ENCODE measurements at regions not wholly inside any gene's neighbourhood (a gene's known extent, or its start where the extent isn't known, plus 50 kb on each side); places are given as distances from the start of the nearest gene placed in this dataset.

DNA sequence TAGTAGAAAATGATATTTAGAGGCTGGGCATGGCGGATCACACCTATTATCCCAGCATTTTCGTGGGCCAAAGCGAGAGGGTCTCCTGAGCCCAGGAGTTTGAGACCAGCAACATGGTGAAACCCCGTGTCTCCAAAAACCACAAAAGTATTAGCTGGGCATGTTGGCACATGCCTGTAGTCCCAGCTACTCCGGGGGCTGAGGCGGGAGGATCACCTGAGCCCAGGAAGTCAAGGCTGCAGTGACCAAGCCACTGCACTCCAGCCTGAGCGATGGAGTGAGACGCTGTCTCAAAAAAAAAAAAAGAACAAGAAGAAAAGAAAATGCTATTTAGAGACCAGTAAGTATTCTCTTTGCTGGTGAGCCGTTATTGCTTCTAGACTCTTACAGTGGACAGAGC is 79.2 kb upstream of the MDM1 start:
- H3K4me3 Mint-ChIP-seq = no peak overlapping the region
- peaks cover 6% of the 10 kb centered on the region for H3K4me1 Mint-ChIP-seq
- no peak for DNase-seq
- H3K27me3 Mint-ChIP-seq = peaks cover 4% of the 10 kb centered on the region
- no peak overlapping the region for H3K27ac Mint-ChIP-seq
- CTCF ChIA-PET = no interaction called here
- no peaks in the 10 kb centered on the region for H3K9me3 Mint-ChIP-seq
- peaks cover 1% of the 10 kb centered on the region for H3K36me3 Mint-ChIP-seq

DNA sequence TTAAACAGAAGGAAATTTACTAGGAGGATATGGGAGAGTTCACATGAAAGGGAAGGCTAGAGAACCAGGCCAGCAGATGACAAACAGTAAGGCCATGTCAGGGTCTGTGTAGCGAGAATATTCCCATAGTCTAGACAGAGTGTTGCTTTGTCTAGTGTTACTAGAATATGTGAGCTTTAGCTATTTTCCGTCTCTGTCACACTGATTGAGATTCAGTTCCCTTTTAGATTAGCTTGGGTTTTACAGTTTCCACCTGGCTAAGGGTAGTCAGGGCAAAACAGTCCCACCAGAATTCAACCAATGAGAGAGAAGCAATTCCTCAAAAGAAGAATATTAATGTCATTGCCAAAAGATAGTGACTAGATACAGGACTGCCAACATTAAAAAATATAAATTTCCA is 82.8 kb upstream of the MDM1 start:
- Mint-ChIP-seq H3K4me1 (peaks cover 2% of the 10 kb centered on the region), H3K27ac (no peak overlapping the region), H3K4me3 (no peak overlapping the region), H3K36me3 (peaks cover 1% of the 10 kb centered on the region), H3K9me3 (no peaks in the 10 kb centered on the region), H3K27me3 (peaks cover 4% of the 10 kb centered on the region)
- DNase-seq = no peak
- CTCF ChIA-PET = interaction anchor here (0.9 kb wide), 1 partner anchor 11 kb away, joined by 3 read pairs; no protein-coding TSS in a partner anchor

DNA sequence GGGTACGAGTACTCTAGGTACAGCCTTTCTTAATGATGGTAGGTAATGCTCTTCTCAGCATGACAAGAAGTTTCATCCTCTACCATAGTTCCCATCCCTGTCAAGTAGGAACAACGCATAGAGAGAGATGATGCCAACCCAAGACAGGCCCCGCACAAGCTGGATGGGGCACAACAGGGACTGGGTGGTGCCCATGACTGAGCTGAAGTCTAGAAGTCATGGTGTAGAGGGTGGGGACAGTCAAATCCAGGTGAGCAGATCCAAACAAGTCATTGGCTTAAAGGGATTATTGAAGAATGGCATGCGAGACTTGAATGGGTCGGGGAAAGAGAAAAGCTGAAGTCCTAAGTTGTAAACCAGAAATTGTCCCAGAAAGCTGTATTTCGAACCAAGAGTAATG is 84.2 kb upstream of the MDM1 start:
- H3K4me3 Mint-ChIP-seq = no peak overlapping the region
- CTCF ChIA-PET = no interaction called here
- no peaks in the 10 kb centered on the region for H3K9me3 Mint-ChIP-seq
- no peaks in the 10 kb centered on the region for H3K27me3 Mint-ChIP-seq
- no peak for DNase-seq
- H3K27ac Mint-ChIP-seq = no peak overlapping the region
- H3K36me3 Mint-ChIP-seq = no peaks in the 10 kb centered on the region
- peaks cover 2% of the 10 kb centered on the region for H3K4me1 Mint-ChIP-seq

DNA sequence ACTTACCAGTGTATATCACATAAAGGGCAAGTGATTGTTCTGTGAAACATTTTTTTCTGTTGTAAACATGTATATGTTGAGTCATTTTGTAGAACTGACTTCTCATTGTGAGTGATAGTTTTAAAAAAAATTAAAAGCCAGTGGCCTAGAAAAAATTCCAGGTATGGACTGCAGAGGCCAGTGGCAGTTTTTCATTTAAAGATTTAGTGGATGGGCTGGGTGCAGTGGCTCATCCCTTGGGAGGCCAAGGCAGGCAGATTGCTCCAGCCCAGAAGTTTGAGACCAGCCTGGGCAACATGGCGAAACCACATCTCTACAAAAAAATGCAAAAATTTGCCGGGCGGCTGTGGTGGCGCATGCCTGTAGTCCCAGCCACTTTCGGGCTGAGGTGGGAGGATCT is 84.7 kb upstream of the MDM1 start:
- Mint-ChIP-seq H3K27me3 (no peaks in the 10 kb centered on the region), H3K4me1 (peaks cover 2% of the 10 kb centered on the region), H3K4me3 (no peak overlapping the region), H3K36me3 (no peaks in the 10 kb centered on the region), H3K9me3 (no peaks in the 10 kb centered on the region), H3K27ac (no peak overlapping the region)
- no peak for DNase-seq
- CTCF ChIA-PET = no interaction called here

DNA sequence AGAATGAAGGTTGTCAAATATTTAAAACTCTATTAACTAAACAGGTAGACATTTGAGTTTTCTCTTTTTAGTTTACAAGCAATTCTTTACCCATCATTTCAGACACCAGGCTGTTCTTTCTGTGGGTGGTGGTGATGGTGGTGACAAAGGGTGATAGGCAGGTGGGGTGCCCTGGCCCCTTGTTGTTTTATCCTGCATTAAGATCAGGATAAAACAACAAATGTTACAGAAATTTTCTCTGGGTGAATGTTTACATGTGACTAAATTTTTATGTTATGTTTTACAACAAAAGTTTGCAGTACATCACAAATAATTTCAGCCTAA is 85.9 kb upstream of the MDM1 start:
- CTCF ChIA-PET = no interaction called here
- Mint-ChIP-seq H3K27ac (no peak overlapping the region), H3K4me3 (no peak overlapping the region), H3K4me1 (peaks cover 2% of the 10 kb centered on the region), H3K36me3 (peaks cover under 1% of the 10 kb centered on the region), H3K9me3 (no peaks in the 10 kb centered on the region), H3K27me3 (peaks cover 2% of the 10 kb centered on the region)
- DNase-seq = no peak

DNA sequence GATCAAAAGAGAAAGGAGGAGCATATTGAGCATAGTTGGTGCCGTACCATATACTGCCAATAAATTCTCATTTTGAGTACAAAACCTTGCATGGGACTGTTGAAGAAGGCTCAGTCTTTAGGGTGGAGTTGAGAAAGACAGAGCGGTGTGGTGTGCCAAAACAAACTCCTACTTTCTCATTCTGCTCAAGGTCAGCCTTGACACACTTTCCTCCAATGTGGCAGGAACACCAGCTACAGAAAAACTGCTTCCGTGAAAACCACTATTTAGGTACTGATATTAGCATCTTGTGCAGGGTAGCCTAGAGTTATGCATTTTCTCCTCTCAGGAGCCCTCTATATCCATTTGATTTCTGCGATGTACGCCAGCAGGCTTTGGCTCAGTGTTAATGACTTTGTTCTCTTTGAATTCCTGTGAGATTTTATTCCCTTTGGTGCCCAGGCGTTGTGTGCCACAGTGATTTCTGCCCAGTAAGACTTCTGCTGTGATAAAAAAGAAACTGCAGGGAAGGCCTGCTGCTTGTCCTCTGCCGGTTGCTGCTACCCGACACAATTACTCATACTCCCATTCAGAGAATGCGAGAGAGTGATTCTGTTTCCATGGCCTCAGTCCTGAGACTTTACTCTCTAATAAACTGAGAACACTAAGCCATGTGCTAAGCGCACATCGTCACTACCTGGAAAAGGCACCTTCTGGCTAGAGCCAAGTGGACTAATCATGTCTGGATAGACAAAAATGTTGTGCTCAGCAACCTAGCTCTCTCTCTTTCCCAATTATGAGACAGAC is 88.3 kb upstream of the MDM1 start:
- CTCF ChIA-PET = no interaction called here

DNA sequence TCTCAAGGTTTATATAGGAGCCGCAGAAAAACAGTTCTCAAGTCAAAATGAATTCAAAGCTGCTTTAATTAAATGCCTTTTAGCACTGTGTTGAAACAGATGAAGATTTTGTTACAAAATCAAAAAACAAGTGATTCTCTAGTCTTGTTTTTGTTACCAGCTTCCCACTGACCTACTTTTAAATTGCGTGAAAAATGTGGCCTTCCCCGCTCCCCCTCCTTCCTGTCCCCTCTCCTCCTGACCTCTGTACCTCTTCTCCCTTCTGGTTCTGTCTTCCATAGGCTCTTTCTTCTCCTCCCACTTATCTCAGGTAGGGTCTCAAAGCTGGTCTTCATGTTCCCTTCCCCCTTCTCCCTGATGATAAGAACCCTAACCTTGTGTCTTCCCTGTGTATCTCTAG is 90.0 kb upstream of the MDM1 start:
- Mint-ChIP-seq H3K27ac (no peak overlapping the region), H3K27me3 (peaks cover 3% of the 10 kb centered on the region), H3K9me3 (no peaks in the 10 kb centered on the region), H3K4me1 (peaks cover 2% of the 10 kb centered on the region), H3K36me3 (peaks cover 4% of the 10 kb centered on the region), H3K4me3 (no peak overlapping the region)
- no peak for DNase-seq
- CTCF ChIA-PET = no interaction called here

More for the DNA sequence above, 88.3 kb upstream of the MDM1 start:
- H3K4me1 Mint-ChIP-seq = peaks cover 2% of the 10 kb centered on the region
- DNase-seq = no peak
- no peak overlapping the region for H3K4me3 Mint-ChIP-seq
- no peak overlapping the region for H3K27ac Mint-ChIP-seq
- H3K36me3 Mint-ChIP-seq = peaks cover 4% of the 10 kb centered on the region
- no peaks in the 10 kb centered on the region for H3K9me3 Mint-ChIP-seq
- peaks cover 3% of the 10 kb centered on the region for H3K27me3 Mint-ChIP-seq

DNA sequence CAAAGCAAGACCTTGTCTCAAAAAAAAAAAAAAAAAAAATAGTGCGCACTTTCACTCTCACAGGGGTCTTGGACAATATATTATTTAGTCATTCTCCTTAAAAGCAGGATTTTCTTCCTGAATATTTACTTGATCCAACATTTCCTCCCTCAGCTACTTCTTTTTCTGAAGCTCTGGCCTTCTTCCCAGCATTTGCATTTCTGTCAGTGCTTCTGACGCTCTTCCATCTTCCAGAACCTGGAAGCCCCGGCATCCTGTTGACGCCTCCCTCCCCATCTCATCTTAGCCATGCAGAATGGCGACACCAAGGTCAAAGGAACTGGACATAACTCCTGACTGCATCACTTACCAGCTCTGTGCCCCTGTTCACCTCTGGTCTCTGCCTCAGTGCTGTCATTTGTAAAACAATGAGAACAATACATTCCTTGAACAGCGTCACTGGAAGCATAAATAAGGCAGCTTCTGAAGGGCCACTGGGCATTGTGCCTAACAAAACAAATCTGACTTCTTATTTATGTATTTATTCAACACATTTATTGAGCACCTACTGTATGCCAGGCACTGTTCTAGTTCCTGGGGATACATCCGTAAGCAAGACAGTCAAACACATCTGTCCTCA is 90.9 kb upstream of the MDM1 start:
- Mint-ChIP-seq H3K4me1 (no peaks in the 10 kb centered on the region), H3K27ac (no peak overlapping the region), H3K27me3 (peaks cover 3% of the 10 kb centered on the region), H3K4me3 (no peak overlapping the region), H3K9me3 (no peaks in the 10 kb centered on the region), H3K36me3 (peaks cover 4% of the 10 kb centered on the region)
- CTCF ChIA-PET = interaction anchor here (0.8 kb wide), 1 partner anchor 12 kb away, joined by 3 read pairs; no protein-coding TSS in a partner anchor
- no peak for DNase-seq

DNA sequence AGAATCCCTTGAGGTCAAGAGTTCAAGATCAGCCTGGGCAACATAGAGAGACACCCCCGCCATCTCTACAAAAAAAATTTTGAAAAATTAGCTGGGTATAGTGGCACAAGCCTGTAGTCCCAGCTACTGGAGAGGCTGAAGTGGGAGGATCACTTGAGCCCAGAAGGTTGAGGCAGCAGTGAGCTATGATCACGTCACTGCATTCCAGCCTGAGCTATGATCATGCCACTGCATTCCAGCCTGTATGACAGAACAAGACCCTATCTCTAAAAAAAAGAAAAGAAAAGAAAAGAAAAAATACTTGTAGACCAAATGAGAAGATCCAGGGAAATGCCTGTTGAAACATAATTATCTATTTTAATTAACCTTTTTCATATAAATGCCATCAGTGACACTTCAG is 93.8 kb upstream of the MDM1 start:
- DNase-seq = no peak
- no peaks in the 10 kb centered on the region for H3K4me1 Mint-ChIP-seq
- H3K27ac Mint-ChIP-seq = no peak overlapping the region
- peaks cover 3% of the 10 kb centered on the region for H3K27me3 Mint-ChIP-seq
- H3K9me3 Mint-ChIP-seq = no peaks in the 10 kb centered on the region
- H3K36me3 Mint-ChIP-seq = peaks cover 4% of the 10 kb centered on the region
- no peak overlapping the region for H3K4me3 Mint-ChIP-seq
- CTCF ChIA-PET = interaction anchor here (1.1 kb wide), 1 partner anchor 11 kb away, joined by 3 read pairs; no protein-coding TSS in a partner anchor

DNA sequence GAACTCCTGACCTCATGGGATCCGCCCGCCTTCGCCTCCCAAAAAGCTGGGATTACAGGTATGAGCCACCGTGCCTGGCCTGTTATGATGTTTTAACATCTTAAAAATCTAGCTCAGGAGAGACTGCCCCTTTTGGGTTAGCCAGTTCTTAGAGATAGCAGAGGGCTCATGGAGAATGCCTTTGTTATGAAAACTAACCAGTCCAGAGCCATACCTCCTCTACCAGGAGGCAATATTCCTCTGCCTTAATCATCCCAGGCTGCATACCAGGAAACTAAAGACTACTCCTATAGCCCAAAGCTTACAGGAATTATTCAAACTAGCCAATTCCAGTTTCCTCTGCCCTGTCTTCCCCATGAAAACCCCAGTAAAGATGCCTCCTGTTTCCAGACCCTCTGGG is 96.0 kb upstream of the MDM1 start:
- Mint-ChIP-seq H3K27me3 (peaks cover under 1% of the 10 kb centered on the region), H3K4me1 (no peaks in the 10 kb centered on the region), H3K27ac (no peak overlapping the region), H3K9me3 (no peaks in the 10 kb centered on the region), H3K36me3 (peaks cover 4% of the 10 kb centered on the region), H3K4me3 (no peak overlapping the region)
- CTCF ChIA-PET = no interaction called here
- no peak for DNase-seq

DNA sequence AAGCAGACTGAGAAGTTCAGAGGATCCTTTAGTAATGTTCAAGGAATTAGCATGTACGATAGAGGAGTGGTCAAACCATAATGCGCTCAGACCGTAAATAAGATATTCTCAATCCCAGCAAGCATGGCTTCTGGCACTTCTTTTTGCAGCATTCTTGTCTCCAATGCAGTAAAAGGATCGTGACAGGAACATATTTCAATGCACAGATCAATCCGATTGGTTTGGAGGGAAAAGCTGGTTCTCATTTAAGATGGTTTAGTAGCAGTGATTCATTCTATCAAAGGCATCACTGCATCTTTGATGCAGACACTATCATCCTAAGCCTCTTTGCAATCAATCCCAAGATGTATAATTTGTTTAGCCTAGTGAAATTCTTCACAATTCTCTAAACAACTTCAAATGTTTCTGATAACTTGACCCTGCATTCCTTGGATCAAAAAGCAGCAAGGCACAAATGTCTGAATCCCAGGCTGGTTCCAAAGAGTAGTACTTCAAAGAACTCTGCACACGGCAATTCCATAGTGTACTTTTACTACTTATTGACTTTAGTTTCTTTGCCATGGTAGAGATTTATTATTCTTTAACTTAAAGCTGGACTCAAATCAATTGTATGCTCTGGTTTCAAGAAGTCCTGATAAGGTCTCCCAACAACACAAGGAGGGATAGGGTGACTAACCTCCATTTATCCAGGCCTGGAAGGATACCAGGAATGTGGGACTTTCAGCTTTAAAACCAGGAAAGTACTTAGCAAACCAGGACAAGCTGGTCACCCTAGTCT is 96.8 kb upstream of the MDM1 start:
- CTCF ChIA-PET = interaction anchor here (0.5 kb wide), 1 partner anchor 268 kb away, joined by 4 read pairs; no protein-coding TSS in a partner anchor
- Mint-ChIP-seq H3K27ac (no peak overlapping the region), H3K27me3 (no peaks in the 10 kb centered on the region), H3K4me3 (no peak overlapping the region), H3K36me3 (peaks cover 2% of the 10 kb centered on the region), H3K9me3 (no peaks in the 10 kb centered on the region), H3K4me1 (no peaks in the 10 kb centered on the region)
- no peak for DNase-seq

DNA sequence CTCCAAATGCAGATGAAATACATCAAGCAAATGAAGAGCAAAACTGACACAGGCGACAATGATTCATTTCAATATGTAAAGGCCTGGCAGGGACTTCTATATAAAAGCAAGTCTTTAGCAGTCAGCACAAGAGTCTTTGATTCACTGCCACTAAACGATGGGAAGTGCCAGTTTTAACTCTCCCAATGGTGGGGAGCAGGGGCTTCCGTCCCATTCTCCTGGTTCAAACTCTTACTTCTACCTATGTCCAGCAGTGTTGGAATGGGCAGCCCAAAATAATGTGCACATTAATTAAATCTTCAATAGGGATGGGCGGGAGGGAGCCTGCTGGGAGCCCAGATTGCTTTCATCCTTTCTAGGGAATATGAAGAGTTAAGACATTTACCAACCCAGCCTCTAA is 97.5 kb upstream of the MDM1 start:
- Mint-ChIP-seq H3K36me3 (peaks cover 2% of the 10 kb centered on the region), H3K4me1 (no peaks in the 10 kb centered on the region), H3K27ac (no peak overlapping the region), H3K4me3 (no peak overlapping the region), H3K27me3 (no peaks in the 10 kb centered on the region), H3K9me3 (no peaks in the 10 kb centered on the region)
- CTCF ChIA-PET = interaction anchor here (0.5 kb wide), 1 partner anchor 269 kb away, joined by 4 read pairs; no protein-coding TSS in a partner anchor
- no peak for DNase-seq

DNA sequence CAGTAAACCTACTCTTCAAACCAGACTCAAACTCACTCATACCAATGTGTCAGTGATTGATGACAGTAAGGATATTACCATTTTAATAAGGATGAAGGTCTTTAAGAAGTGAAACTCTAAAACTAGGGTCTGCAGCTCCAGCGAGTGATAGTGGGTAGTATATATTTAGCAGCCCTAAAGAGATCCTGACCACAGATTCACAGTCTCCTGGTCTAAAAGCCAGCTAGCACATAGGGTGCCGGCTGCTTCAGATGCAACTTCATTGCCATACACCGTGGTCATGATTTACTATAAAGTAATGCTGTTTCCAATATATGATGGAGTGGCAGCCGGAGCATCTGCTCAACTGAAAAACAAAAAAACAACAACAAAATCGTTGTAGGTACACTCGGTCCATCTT is 99.6 kb upstream of the MDM1 start:
- DNase-seq = no peak
- Mint-ChIP-seq H3K4me1 (no peaks in the 10 kb centered on the region), H3K4me3 (no peak overlapping the region), H3K9me3 (peaks cover 9% of the 10 kb centered on the region), H3K36me3 (peaks cover 8% of the 10 kb centered on the region), H3K27ac (no peak overlapping the region), H3K27me3 (no peaks in the 10 kb centered on the region)
- CTCF ChIA-PET = no interaction called here

DNA sequence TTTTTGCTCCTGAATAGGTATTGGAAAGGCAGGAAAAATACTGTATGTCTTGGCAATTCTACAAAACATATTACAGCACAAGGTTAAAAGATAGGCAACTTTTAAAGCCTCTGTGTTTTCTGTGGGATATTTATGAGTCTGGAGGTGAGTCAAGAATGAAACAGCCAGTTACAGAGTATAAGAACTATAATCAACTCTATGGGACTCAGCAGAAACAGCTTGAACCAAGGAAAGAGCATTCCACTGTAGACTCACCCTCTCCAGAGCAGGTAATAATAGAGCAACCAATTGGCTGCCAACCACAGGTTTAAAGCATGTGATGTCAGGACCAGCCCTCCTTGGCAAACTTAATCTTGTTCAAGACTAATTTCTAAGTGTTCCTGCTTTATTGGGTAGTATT is 100.5 kb upstream of the MDM1 start:
- no peak for DNase-seq
- no peaks in the 10 kb centered on the region for H3K27me3 Mint-ChIP-seq

More for the DNA sequence above, 100.5 kb upstream of the MDM1 start:
- no peak overlapping the region for H3K4me3 Mint-ChIP-seq
- no peak overlapping the region for H3K27ac Mint-ChIP-seq
- peaks cover 9% of the 10 kb centered on the region for H3K36me3 Mint-ChIP-seq
- peaks cover 9% of the 10 kb centered on the region for H3K9me3 Mint-ChIP-seq
- no peaks in the 10 kb centered on the region for H3K4me1 Mint-ChIP-seq
- CTCF ChIA-PET = no interaction called here
